GM10266 (cell line): ENCODE measurements at regions not wholly inside any gene's neighbourhood (a gene's known extent, or its start where the extent isn't known, plus 50 kb on each side); places are given as distances from the start of the nearest gene placed in this dataset.

Experiments
- DNase-seq: peaks from one replicate; pipeline ENCODE4 v3.0.0; 2012; ENCODE audit errors: extremely low spot score
- CTCF ChIP-seq: IDR thresholded peaks from 2 replicates; pipeline ENCODE4 v1.5.1; 2012; ENCODE audit warnings: mild to moderate bottlenecking, low read depth; ENCODE audit not compliant: control insufficient read depth, insufficient read depth; ENCODE audit errors: missing control alignments

- DNase-seq = no peak
- TF ChIP-seq CTCF = no peak
These were observed 360.2 kb downstream of the ENC1 start for GRCh38 chr5:74280306-74280705.

DNA sequence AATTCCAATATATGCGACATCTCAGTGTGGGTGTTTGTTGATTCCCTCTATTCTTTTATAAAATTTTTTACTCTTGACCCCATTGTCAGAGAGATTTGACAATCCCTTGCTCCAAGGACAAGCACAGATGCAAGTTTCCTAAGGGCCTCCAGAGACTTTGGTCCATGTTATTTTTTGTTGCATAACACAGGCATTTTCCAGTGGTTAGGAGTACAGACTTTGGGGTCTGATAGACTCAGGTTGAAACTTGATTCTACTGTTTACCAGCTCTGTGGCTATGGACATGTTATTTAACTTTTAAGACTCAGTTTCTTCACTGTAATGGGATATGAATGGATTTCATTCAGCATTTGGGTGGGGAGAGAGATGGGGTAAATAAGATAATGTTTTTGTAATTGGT lies 361.3 kb downstream of the ENC1 start:
- DNase-seq = no peak
- TF ChIP-seq CTCF = no peak

DNA sequence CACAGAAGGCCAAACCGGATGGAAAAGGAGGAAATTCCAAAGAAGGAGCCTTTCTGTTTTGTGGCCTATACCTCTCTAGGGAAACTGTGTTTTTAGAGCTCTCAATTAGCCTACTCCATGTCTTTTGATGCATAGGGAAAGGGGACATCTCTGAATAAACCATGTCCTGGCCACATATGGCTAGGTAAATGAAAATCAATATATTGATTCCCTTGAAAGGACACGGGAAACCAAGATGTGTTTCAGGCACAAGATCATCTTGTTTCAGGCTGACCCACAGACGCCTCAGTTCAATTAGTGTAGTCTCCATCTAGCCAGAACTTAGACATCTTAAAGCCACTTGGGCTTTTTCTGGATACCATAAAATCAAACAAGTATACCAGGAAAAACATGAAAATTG lies 363.1 kb downstream of the ENC1 start:
- TF ChIP-seq CTCF = no peak
- no peak for DNase-seq

DNA sequence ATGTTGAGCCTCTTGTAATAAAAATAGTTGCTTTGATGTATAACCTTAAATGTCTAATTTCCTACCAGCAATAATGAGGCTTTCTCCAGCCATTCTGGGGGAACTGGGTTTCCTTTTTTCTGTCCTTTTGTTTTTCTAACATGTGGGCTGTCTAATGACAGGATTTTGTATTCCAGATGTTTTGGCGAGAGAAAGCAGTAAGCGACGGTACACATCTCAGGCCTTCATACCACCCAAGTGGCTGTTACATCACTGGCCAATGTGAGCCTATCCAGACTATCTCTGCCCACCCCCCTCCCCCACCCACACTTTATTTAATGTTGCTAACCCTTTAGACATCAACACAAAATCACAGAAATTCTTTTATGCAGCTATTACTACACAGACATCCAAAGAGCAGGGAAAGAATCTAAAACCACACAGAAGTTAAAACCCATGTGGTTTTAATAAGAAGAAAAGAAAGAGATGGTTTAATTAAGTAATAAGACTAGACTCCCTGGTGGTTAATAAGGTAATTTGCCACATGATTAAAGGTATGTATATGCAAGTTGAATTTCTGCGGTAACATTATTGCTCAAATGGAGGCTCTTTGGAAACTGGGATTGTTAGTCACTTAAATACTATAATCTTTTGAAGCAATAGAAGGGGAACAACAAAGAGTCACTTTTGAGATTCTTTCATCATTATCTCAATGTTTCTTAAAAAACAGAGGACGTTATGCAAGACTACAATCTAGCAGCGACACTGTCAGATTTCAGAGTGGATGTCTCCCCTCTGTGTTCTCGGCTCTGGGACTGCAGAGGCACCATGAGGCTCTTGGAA lies 365.1 kb downstream of the ENC1 start:
- DNase-seq = no peak
- no peak for TF ChIP-seq CTCF

GRCh38 chr5:74274326-74274725 lies 366.2 kb downstream of the ENC1 start:
- no peak for TF ChIP-seq CTCF
- no peak for DNase-seq

- TF ChIP-seq CTCF = no peak
- DNase-seq = no peak
These were observed 367.6 kb downstream of the ENC1 start for GRCh38 chr5:74272831-74273451.
